ENCODE measurements at regions not wholly inside any gene's neighbourhood (a gene's known extent, or its start where the extent isn't known, plus 50 kb on each side); places are given as distances from the start of the nearest gene placed in this dataset.
A peak's percentile ranks its signal among the peaks of the same experiment; 100 is the strongest.

DNA sequence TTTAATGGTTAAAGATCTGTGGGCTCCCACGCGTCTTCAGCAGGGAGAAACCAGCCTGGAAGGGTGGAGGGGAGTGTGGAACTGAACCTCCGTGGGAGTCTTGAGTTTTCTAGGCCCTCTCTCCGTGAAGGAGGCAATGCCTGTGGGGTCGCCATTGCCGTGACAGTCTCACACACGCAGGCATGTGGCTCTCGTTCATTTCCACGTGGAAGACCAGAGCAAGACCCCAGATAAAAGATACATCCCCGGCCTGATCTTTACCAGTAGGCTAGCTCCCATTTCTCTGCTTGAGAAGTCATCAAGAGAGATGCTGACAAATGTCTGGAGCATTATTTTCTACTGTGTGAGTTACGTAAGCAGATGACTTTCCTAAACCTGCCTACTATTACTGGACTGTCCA is 491.7 kb upstream of the LMO3 start:
- Histone ChIP-seq H3K4me3 (ENCODE audit: low read length, poor library complexity, severe bottlenecking) (no peak overlapping the region), H2AFZ (ENCODE audit: low read length) (no peak overlapping the region), H3K9me3 (ENCODE audit: insufficient read depth, low read depth, low read length) (no peaks in the 10 kb centered on the region), H3K4me2 (ENCODE audit: low read depth, low read length, poor library complexity, severe bottlenecking) (no peak overlapping the region), H3K4me1 (ENCODE audit: insufficient read depth, low read length, poor library complexity, severe bottlenecking) (no peaks in the 10 kb centered on the region), H3K79me2 (ENCODE audit: insufficient read depth, low read length) (no peaks in the 10 kb centered on the region), H3K9me2 (replicated peaks; ENCODE audit: low read depth, low read length) (no peaks in the 10 kb centered on the region), H3K27me3 (ENCODE audit: insufficient read depth, low read length, poor library complexity, severe bottlenecking) (no peaks in the 10 kb centered on the region), H4K20me1 (ENCODE audit: insufficient read depth, low read length, poor library complexity, severe bottlenecking) (no peaks in the 10 kb centered on the region), H3K36me3 (ENCODE audit: insufficient read depth, low read length) (no peaks in the 10 kb centered on the region), H3F3A (ENCODE audit: low read depth) (no peaks in the 10 kb centered on the region), H3K9ac (ENCODE audit: low read depth, low read length, poor library complexity, severe bottlenecking) (no peak overlapping the region)
- TF ChIP-seq EZH2phosphoT487 (IDR thresholded peaks at IDR 0.05; ENCODE audit: borderline replicate concordance), result no peak

DNA sequence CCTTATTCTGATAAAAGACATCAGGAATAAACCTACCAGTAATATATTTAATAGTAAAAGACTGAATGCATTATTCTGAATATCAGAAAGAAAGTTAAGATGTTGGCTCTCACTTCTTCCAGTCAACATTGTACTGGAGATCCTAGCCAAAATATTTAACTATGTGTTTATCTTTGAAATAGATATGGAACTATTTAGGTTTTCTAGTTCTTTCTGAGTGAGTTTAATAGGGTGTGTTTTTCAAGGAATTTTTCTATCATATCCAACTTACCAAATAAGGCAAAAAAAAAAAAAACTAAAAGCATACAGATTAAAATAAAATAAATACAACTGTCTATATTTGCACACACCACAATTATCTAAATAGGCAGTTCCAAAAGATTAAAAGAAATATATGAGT is 478.9 kb upstream of the LMO3 start:
- TF ChIP-seq, protein P1, sequence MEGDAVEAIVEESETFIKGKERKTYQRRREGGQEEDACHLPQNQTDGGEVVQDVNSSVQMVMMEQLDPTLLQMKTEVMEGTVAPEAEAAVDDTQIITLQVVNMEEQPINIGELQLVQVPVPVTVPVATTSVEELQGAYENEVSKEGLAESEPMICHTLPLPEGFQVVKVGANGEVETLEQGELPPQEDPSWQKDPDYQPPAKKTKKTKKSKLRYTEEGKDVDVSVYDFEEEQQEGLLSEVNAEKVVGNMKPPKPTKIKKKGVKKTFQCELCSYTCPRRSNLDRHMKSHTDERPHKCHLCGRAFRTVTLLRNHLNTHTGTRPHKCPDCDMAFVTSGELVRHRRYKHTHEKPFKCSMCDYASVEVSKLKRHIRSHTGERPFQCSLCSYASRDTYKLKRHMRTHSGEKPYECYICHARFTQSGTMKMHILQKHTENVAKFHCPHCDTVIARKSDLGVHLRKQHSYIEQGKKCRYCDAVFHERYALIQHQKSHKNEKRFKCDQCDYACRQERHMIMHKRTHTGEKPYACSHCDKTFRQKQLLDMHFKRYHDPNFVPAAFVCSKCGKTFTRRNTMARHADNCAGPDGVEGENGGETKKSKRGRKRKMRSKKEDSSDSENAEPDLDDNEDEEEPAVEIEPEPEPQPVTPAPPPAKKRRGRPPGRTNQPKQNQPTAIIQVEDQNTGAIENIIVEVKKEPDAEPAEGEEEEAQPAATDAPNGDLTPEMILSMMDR (conservative IDR thresholded peaks at IDR 0.05; ENCODE audit: low read length), result no peak
- no peak for TF ChIP-seq EZH2phosphoT487 (IDR thresholded peaks at IDR 0.05; ENCODE audit: borderline replicate concordance)
- H3K4me2 ChIP-seq (ENCODE audit: low read depth, low read length, poor library complexity, severe bottlenecking), result no peak overlapping the region
- no peaks in the 10 kb centered on the region for H4K20me1 ChIP-seq (ENCODE audit: insufficient read depth, low read length, poor library complexity, severe bottlenecking)
- no peaks in the 10 kb centered on the region for H3K4me1 ChIP-seq (ENCODE audit: insufficient read depth, low read length, poor library complexity, severe bottlenecking)
- no peaks in the 10 kb centered on the region for H3K9me3 ChIP-seq (ENCODE audit: insufficient read depth, low read depth, low read length)
- no peaks in the 10 kb centered on the region for H3K27me3 ChIP-seq (ENCODE audit: insufficient read depth, low read length, poor library complexity, severe bottlenecking)
- H2AFZ ChIP-seq (ENCODE audit: low read length), result no peak overlapping the region
- no peaks in the 10 kb centered on the region for H3K9me2 ChIP-seq (replicated peaks; ENCODE audit: low read depth, low read length)
- H3F3A ChIP-seq (ENCODE audit: low read depth), result no peaks in the 10 kb centered on the region
- H3K4me3 ChIP-seq (ENCODE audit: low read length, poor library complexity, severe bottlenecking), result no peak overlapping the region
- no peaks in the 10 kb centered on the region for H3K79me2 ChIP-seq (ENCODE audit: insufficient read depth, low read length)
- no peak overlapping the region for H3K9ac ChIP-seq (ENCODE audit: low read depth, low read length, poor library complexity, severe bottlenecking)
- no peaks in the 10 kb centered on the region for H3K36me3 ChIP-seq (ENCODE audit: insufficient read depth, low read length)

DNA sequence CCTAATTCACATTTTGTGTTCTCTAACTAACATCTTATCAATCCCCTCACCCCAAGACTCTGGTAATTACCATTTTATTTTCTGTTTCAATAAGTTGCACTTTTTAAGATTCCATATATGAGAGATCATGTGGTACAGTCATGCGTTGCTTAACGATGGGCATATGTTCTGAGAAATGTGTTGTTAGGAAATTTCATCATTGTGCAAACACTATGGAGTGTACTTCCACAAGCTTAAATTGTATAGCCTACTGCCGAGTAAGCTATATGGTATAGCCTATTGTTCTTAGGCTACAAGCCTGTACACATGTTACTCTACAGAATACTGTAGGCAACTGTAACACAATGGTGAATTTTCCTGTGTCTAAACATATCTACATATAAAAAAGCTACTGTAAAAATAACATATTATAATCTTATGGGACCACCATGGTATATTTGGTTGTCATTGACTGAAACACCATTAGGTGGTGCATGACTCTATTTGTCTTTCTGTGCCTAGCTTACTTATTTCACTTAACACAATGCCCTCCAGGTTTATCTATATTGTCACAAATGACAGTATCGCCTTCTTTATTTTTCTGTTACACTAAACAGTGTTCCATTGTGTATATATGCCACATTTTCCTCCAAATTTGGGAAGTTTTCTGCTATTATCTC is 473.4 kb upstream of the LMO3 start:
- no peak overlapping the region for H2AFZ ChIP-seq (ENCODE audit: low read length)
- no peaks in the 10 kb centered on the region for H4K20me1 ChIP-seq (ENCODE audit: insufficient read depth, low read length, poor library complexity, severe bottlenecking)
- no peaks in the 10 kb centered on the region for H3K9me3 ChIP-seq (ENCODE audit: insufficient read depth, low read depth, low read length)
- no peak overlapping the region for H3K4me3 ChIP-seq (ENCODE audit: low read length, poor library complexity, severe bottlenecking)
- H3K4me1 ChIP-seq (ENCODE audit: insufficient read depth, low read length, poor library complexity, severe bottlenecking), result no peaks in the 10 kb centered on the region
- no peaks in the 10 kb centered on the region for H3K36me3 ChIP-seq (ENCODE audit: insufficient read depth, low read length)
- H3K79me2 ChIP-seq (ENCODE audit: insufficient read depth, low read length), result no peaks in the 10 kb centered on the region
- no peaks in the 10 kb centered on the region for H3K9me2 ChIP-seq (replicated peaks; ENCODE audit: low read depth, low read length)
- H3K27me3 ChIP-seq (ENCODE audit: insufficient read depth, low read length, poor library complexity, severe bottlenecking), result no peaks in the 10 kb centered on the region
- H3F3A ChIP-seq (ENCODE audit: low read depth), result no peaks in the 10 kb centered on the region
- H3K4me2 ChIP-seq (ENCODE audit: low read depth, low read length, poor library complexity, severe bottlenecking), result no peak overlapping the region
- H3K9ac ChIP-seq (ENCODE audit: low read depth, low read length, poor library complexity, severe bottlenecking), result no peak overlapping the region
- no peak for TF ChIP-seq EZH2phosphoT487 (IDR thresholded peaks at IDR 0.05; ENCODE audit: borderline replicate concordance)
- TF ChIP-seq, protein P1 (conservative IDR thresholded peaks at IDR 0.05; ENCODE audit: low read length), result 0 out of 2 replicates have a peak, but pooled peaks have one; percentile 17

DNA sequence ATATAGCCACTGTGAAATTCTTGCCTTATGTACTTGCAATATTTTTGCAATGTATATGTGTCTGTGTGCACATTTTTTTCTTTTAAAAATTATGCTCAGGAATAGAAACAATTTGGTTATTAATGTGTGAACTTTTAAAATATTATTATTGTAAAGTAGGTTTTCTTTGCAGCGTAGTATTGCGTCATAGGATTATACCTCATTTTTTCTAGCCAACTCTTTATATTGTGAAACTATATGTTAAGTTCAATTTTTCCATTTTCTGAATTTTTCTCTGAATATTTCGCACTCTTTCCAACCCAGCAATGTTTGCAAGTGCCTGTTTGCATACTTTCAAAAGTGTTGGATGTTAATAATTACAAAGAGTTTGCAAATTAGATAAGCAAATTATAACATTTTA is 471.6 kb upstream of the LMO3 start:
- Histone ChIP-seq H3K27me3 (ENCODE audit: insufficient read depth, low read length, poor library complexity, severe bottlenecking) (no peaks in the 10 kb centered on the region), H3K4me1 (ENCODE audit: insufficient read depth, low read length, poor library complexity, severe bottlenecking) (no peaks in the 10 kb centered on the region), H3K4me3 (ENCODE audit: low read length, poor library complexity, severe bottlenecking) (no peak overlapping the region), H4K20me1 (ENCODE audit: insufficient read depth, low read length, poor library complexity, severe bottlenecking) (no peaks in the 10 kb centered on the region), H3K4me2 (ENCODE audit: low read depth, low read length, poor library complexity, severe bottlenecking) (no peak overlapping the region), H3K9ac (ENCODE audit: low read depth, low read length, poor library complexity, severe bottlenecking) (no peak overlapping the region), H3K36me3 (ENCODE audit: insufficient read depth, low read length) (no peaks in the 10 kb centered on the region), H3K9me3 (ENCODE audit: insufficient read depth, low read depth, low read length) (no peaks in the 10 kb centered on the region), H3F3A (ENCODE audit: low read depth) (no peaks in the 10 kb centered on the region), H2AFZ (ENCODE audit: low read length) (no peak overlapping the region), H3K79me2 (ENCODE audit: insufficient read depth, low read length) (no peaks in the 10 kb centered on the region), H3K9me2 (replicated peaks; ENCODE audit: low read depth, low read length) (no peaks in the 10 kb centered on the region)
- no peak for TF ChIP-seq EZH2phosphoT487 (IDR thresholded peaks at IDR 0.05; ENCODE audit: borderline replicate concordance)
- TF ChIP-seq, protein P1 (conservative IDR thresholded peaks at IDR 0.05; ENCODE audit: low read length), result no peak
